ENCODE measurements at regions not wholly inside any gene's neighbourhood (a gene's known extent, or its start where the extent isn't known, plus 50 kb on each side); places are given as distances from the start of the nearest gene placed in this dataset.

- no peak for ATAC-seq
Measured at GRCh38 chrX:13419918-13420317, 100.1 kb upstream of the ATXN3L start.

More at GRCh38 chrX:13419918-13420317, 100.1 kb upstream of the ATXN3L start:
- Histone ChIP-seq H4K20me1 (ENCODE audit: insufficient read depth) (no peaks in the 10 kb centered on the region), H3K4me2 (ENCODE audit: low read length) (no peak overlapping the region), H3K4me3 (replicated peaks in 1 of 2; ENCODE audit: low read depth in 1 of 2, low read length in 2 of 2) (no peak overlapping the region), H3K9ac (ENCODE audit: low read length) (no peak overlapping the region), H2AFZ (ENCODE audit: low read depth, low read length, poor library complexity, severe bottlenecking) (no peak overlapping the region), H3K36me3 (ENCODE audit: control insufficient read depth in 1 of 2, insufficient read depth in 2 of 2, low read length in 2 of 2) (no peaks in the 10 kb centered on the region), H3K9me3 (ENCODE audit: control insufficient read depth in 1 of 2, insufficient read depth in 1 of 2, low read depth in 1 of 2, low read length in 2 of 2) (no peaks in the 10 kb centered on the region), H3K79me2 (ENCODE audit: insufficient read depth, low read length) (no peaks in the 10 kb centered on the region), H3K4me1 (ENCODE audit: control insufficient read depth in 1 of 2, insufficient read depth in 2 of 2, low read length in 2 of 2) (peaks cover 0 to 10% of the 10 kb centered on the region in 2 experiments; a peak in 1 of 4 replicates), H3K9me2 (ENCODE audit: insufficient read depth) (no peaks in the 10 kb centered on the region), H3K27ac (ENCODE audit: low read depth, low read length) (no peak overlapping the region), H3K27me3 (ENCODE audit: insufficient read depth, low read length) (no peaks in the 10 kb centered on the region)
- CTCF ChIA-PET = no interaction called here
- intact Hi-C loops (cut with micrococcal nuclease) = no loop called here
- TF ChIP-seq EGR1 (IDR thresholded peaks at IDR 0.05; ENCODE audit: low read depth) (no peak), POLR2AphosphoS5 (IDR thresholded peaks at IDR 0.05; ENCODE audit: low read depth, low read length) (no peak), SRF (IDR thresholded peaks at IDR 0.05; ENCODE audit: low read depth) (no peak), ZBTB33 (IDR thresholded peaks at IDR 0.05; ENCODE audit: extremely low read depth, insufficient replicate concordance, low read length) (no peak), ATF3 (IDR thresholded peaks at IDR 0.05) (no peak), JUND (IDR thresholded peaks at IDR 0.05) (no peak), RAD21 (IDR thresholded peaks at IDR 0.05; ENCODE audit: low read depth) (no peak), ELF1 (IDR thresholded peaks at IDR 0.05; ENCODE audit: borderline replicate concordance, low read depth) (no peak), YY1 (IDR thresholded peaks at IDR 0.05; ENCODE audit: extremely low read depth, insufficient replicate concordance, low read depth, low read length) (no peak), ZFX (IDR thresholded peaks at IDR 0.05) (no peak), MAX (IDR thresholded peaks at IDR 0.05) (no peak), CBX3 (IDR thresholded peaks at IDR 0.05; ENCODE audit: low read depth) (no peak), EZH2phosphoT487 (IDR thresholded peaks at IDR 0.05; ENCODE audit: borderline replicate concordance) (no peak), ZNF274 (IDR thresholded peaks at IDR 0.05; ENCODE audit: low read depth, low read length) (no peak), TCF7L2 (IDR thresholded peaks at IDR 0.05; ENCODE audit: borderline replicate concordance, extremely low read depth, insufficient read depth, insufficient read length) (no peak), CTCF (IDR thresholded peaks at IDR 0.05 in 2 of 3, conservative IDR thresholded peaks at IDR 0.05 in 1 of 3; ENCODE audit: borderline replicate concordance in 1 of 3, insufficient read depth in 1 of 3, low read depth in 2 of 3, low read length in 2 of 3) (no peak), POLR2A (IDR thresholded peaks at IDR 0.05; ENCODE audit: borderline replicate concordance, extremely low read depth, insufficient read depth, insufficient read length) (no peak), SIN3A (IDR thresholded peaks at IDR 0.05; ENCODE audit: low read depth) (no peak), CEBPB (IDR thresholded peaks at IDR 0.05; ENCODE audit: low read depth) (no peak), FOSL1 (IDR thresholded peaks at IDR 0.05; ENCODE audit: low read depth) (no peak)
- no peak for DNase-seq (ENCODE audit: low read depth, low spot score)
- RAD21 ChIA-PET (ENCODE audit: low non-redundant PET in 1 of 2, low total read pairs in 2 of 2, uncharacterized antibody in 2 of 2, unreplicated experiment in 2 of 2) = no interaction called here
- POLR2A ChIA-PET = no interaction called here
- no TSS peak for BruUV-seq (replicated peaks)
